ENCODE measurements at regions not wholly inside any gene's neighbourhood (a gene's known extent, or its start where the extent isn't known, plus 50 kb on each side); places are given as distances from the start of the nearest gene placed in this dataset.

DNA sequence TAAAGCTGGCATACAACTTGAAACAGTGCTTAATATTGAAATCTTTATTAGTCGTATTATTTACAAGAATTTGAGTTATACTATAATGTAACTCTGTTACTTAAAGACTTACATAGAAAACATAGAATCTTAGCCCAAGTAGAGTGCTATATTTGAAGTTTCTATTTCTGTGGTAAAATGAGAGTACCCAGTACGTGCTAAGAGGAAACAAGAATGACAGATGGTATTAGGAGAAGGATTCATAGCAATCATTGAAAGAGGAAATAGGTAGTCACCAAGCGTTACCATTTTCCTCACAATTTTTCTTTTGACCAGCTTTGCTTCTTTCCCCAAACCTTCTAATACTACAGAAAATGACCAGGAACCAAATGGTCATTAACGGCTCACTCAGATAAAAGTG is 412.1 kb upstream of the GRIA3 start:
- 60 to 73% (median 67%) methylated on average over 4 of the region's 4 CpGs for WGBS, 3 donors
- DNase-seq = no peak
- TF ChIP-seq POLR2A (IDR thresholded peaks at IDR 0.05) = no peak
- no peak for TF ChIP-seq EP300 (IDR thresholded peaks at IDR 0.05)
- TF ChIP-seq, protein P1, sequence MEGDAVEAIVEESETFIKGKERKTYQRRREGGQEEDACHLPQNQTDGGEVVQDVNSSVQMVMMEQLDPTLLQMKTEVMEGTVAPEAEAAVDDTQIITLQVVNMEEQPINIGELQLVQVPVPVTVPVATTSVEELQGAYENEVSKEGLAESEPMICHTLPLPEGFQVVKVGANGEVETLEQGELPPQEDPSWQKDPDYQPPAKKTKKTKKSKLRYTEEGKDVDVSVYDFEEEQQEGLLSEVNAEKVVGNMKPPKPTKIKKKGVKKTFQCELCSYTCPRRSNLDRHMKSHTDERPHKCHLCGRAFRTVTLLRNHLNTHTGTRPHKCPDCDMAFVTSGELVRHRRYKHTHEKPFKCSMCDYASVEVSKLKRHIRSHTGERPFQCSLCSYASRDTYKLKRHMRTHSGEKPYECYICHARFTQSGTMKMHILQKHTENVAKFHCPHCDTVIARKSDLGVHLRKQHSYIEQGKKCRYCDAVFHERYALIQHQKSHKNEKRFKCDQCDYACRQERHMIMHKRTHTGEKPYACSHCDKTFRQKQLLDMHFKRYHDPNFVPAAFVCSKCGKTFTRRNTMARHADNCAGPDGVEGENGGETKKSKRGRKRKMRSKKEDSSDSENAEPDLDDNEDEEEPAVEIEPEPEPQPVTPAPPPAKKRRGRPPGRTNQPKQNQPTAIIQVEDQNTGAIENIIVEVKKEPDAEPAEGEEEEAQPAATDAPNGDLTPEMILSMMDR (IDR thresholded peaks at IDR 0.05) = no peak
- no peaks in the 10 kb centered on the region for H3K4me1 ChIP-seq (ENCODE audit: insufficient read depth)
- intact Hi-C loops (cut with DNase I) = no loop called here
- H3K27ac ChIP-seq = no peak overlapping the region
- H3K36me3 ChIP-seq = no peaks in the 10 kb centered on the region
- no peaks in the 10 kb centered on the region for H3K27me3 ChIP-seq
- H3K4me3 ChIP-seq = no peak overlapping the region
- no peaks in the 10 kb centered on the region for H3K9me3 ChIP-seq

DNA sequence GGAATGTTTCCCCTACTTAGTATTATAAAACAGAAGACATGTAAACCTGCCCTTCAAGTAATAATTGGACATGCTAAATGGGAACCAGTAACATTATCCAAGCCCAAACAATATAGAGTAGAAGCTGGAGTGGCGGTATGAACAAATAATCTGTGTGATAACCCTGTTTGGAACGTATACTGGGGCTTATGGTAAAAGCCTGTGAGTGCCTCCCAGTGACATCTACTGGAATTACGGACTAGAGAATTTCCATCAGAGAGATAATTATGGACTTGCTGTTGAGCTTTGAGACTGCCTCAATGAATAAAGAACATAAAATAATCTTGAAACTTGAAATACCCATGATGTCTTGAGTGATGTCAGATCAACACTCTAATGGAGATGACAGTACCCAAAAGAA is 406.3 kb upstream of the GRIA3 start:
- no peaks in the 10 kb centered on the region for H3K36me3 ChIP-seq
- H3K4me1 ChIP-seq (ENCODE audit: insufficient read depth) = no peaks in the 10 kb centered on the region
- DNase-seq = no peak
- H3K27me3 ChIP-seq = no peaks in the 10 kb centered on the region
- H3K4me3 ChIP-seq = no peak overlapping the region
- TF ChIP-seq POLR2A (IDR thresholded peaks at IDR 0.05) (no peak), EP300 (IDR thresholded peaks at IDR 0.05) (no peak)
- TF ChIP-seq, protein P1 (IDR thresholded peaks at IDR 0.05) = no peak
- intact Hi-C loops (cut with DNase I) = no loop called here
- 41 to 62% (median 50%) methylated on average over 3 of the region's 3 CpGs for WGBS, 3 donors
- H3K27ac ChIP-seq = no peak overlapping the region
- no peaks in the 10 kb centered on the region for H3K9me3 ChIP-seq

DNA sequence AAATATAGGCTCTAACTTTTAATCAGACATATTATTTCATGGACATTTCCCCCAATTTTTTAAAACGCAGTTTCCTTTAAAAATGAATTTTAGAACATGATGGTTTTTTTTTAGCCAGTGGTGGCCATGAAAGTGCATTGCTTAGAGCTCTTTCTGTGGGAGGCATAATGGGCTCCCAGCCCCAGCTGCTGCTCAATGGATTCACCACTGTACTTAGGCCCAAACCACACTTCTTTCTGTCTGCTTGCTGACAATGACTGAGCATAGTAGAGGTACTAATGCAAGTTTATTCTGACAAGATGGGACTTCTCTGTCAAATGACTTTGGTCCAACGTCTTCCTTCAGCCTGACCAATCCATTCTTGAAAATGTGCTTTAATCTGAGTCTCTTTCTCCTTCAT is 400.2 kb upstream of the GRIA3 start:
- Histone ChIP-seq H3K27me3 (no peaks in the 10 kb centered on the region), H3K36me3 (no peaks in the 10 kb centered on the region), H3K9me3 (no peaks in the 10 kb centered on the region), H3K27ac (no peak overlapping the region), H3K4me1 (ENCODE audit: insufficient read depth) (no peaks in the 10 kb centered on the region), H3K4me3 (no peak overlapping the region)
- no peak for TF ChIP-seq EP300 (IDR thresholded peaks at IDR 0.05)
- no peak for TF ChIP-seq POLR2A (IDR thresholded peaks at IDR 0.05)
- TF ChIP-seq, protein P1 (IDR thresholded peaks at IDR 0.05) = no peak
- DNase-seq = no peak
- 52 to 64% (median 55%) methylated on average over 2 of the region's 2 CpGs for WGBS, 3 donors
- intact Hi-C loops (cut with DNase I) = no loop called here

DNA sequence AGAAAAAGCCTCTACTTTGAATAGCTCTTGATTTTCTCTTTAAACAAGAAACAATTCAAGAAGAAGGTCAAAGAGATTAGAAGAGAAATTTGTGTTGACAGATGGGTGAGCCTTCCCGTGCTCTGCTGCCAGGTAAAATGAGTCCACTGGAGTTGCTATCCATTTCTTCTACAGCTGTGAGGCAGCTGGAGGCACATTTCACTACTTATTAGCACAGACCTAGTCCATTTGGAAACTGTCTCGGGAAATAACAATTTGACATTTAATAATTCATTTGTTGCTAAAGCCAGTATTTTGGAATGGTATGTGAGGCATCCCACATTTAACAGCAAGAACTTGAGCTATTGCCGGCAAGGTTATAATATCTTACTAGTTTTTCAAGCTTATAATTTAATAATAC is 396.8 kb upstream of the GRIA3 start:
- 30 to 40% (median 32%) methylated on average over 3 of the region's 3 CpGs for WGBS, 3 donors
- no peak for DNase-seq
- TF ChIP-seq EP300 (IDR thresholded peaks at IDR 0.05) = no peak
- TF ChIP-seq POLR2A (IDR thresholded peaks at IDR 0.05) = no peak

DNA sequence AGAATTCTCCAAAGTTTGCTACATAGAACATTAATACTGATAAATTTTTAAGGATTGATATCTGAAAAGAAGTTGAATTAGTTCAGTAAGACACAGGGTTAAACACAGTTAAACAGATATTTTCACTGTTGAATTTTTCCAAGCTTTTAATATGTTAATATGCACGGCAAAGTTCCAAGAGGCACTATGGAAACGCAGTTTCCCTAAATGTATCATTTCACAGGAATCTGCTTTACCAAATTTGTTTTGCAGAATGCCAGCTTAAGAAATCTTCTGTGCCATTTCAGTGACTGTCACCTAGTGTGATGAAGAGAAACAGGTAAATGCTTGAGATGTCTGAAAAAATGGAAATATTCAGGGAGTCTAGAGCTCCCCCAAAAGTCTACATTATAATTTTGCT is 395.9 kb upstream of the GRIA3 start:
- H3K4me3 ChIP-seq = no peak overlapping the region
- no peak for DNase-seq
- H3K4me1 ChIP-seq (ENCODE audit: insufficient read depth) = no peaks in the 10 kb centered on the region
- H3K36me3 ChIP-seq = no peaks in the 10 kb centered on the region
- TF ChIP-seq POLR2A (IDR thresholded peaks at IDR 0.05) (no peak), EP300 (IDR thresholded peaks at IDR 0.05) (no peak)
- TF ChIP-seq, protein P1 (IDR thresholded peaks at IDR 0.05) = no peak
- no peaks in the 10 kb centered on the region for H3K27me3 ChIP-seq
- intact Hi-C loops (cut with DNase I) = no loop called here
- no peak overlapping the region for H3K27ac ChIP-seq
- WGBS, 3 donors = 37 to 58% (median 52%) methylated on average over 2 of the region's 2 CpGs
- no peaks in the 10 kb centered on the region for H3K9me3 ChIP-seq

More for the DNA sequence above, 396.8 kb upstream of the GRIA3 start:
- Histone ChIP-seq H3K9me3 (no peaks in the 10 kb centered on the region), H3K4me3 (no peak overlapping the region), H3K4me1 (ENCODE audit: insufficient read depth) (no peaks in the 10 kb centered on the region), H3K27me3 (no peaks in the 10 kb centered on the region), H3K27ac (no peak overlapping the region), H3K36me3 (no peaks in the 10 kb centered on the region)
- intact Hi-C loops (cut with DNase I) = no loop called here

All from ovary (tissue), 7 donors.